ENCODE measurements at regions not wholly inside any gene's neighbourhood (a gene's known extent, or its start where the extent isn't known, plus 50 kb on each side); places are given as distances from the start of the nearest gene placed in this dataset.

GRCh38 chr12:76259660-76260389 lies 88.4 kb downstream of the BBS10 start:
- TF ChIP-seq CTCF (IDR thresholded peaks at IDR 0.05), result no peak
- Histone ChIP-seq H3K27me3 (ENCODE audit: insufficient read depth in 3 of 3, low read length in 2 of 3) (no peaks in the 10 kb centered on the region), H3K4me1 (peaks cover 11% of the 10 kb centered on the region), H3K9me3 (no peaks in the 10 kb centered on the region), H3K27ac (peak overlapping the region; percentile 38), H3K4me3 (peak overlapping the region; percentile 17), H3K36me3 (ENCODE audit: insufficient read depth in 1 of 2, low read depth in 1 of 2) (no peaks in the 10 kb centered on the region)
- intact Hi-C loops (cut with DNase I), result no loop called here
- 30 to 44% (median 36%) methylated on average over 4 of the region's 4 CpGs for whole genome bisulfite sequencing, 3 donors
- DNase-seq, result no peak
- ATAC-seq, result peak; percentile 70 to 81 (median 77)

GRCh38 chr12:76259106-76259505 lies 89.1 kb downstream of the BBS10 start:
- H3K27me3 ChIP-seq (ENCODE audit: insufficient read depth in 3 of 3, low read length in 2 of 3), result no peaks in the 10 kb centered on the region
- peaks cover 11% of the 10 kb centered on the region for H3K4me1 ChIP-seq
- WGBS, 3 donors, result 78 to 85% (median 83%) methylated on average over 1 of the region's 1 CpG
- H3K36me3 ChIP-seq (ENCODE audit: insufficient read depth in 1 of 2, low read depth in 1 of 2), result no peaks in the 10 kb centered on the region
- ATAC-seq (peak in 1 of 4 donors; percentile 20), DNase-seq (no peak)
- peak overlapping the region; percentile 38 for H3K27ac ChIP-seq
- no peaks in the 10 kb centered on the region for H3K9me3 ChIP-seq
- H3K4me3 ChIP-seq, result no peak overlapping the region
- intact Hi-C loops (cut with DNase I), result no loop called here
- TF ChIP-seq CTCF (IDR thresholded peaks at IDR 0.05), result no peak

- no peaks in the 10 kb centered on the region for H3K36me3 ChIP-seq (ENCODE audit: insufficient read depth in 1 of 2, low read depth in 1 of 2)
- WGBS, 3 donors, result 80 to 91% (median 86%) methylated on average over 1 of the region's 1 CpG
- ATAC-seq (no peak), DNase-seq (no peak)
- no peaks in the 10 kb centered on the region for H3K27me3 ChIP-seq (ENCODE audit: insufficient read depth in 3 of 3, low read length in 2 of 3)
- intact Hi-C loops (cut with DNase I), result no loop called here
- H3K27ac ChIP-seq, result no peak overlapping the region
- TF ChIP-seq CTCF (IDR thresholded peaks at IDR 0.05), result no peak
- no peak overlapping the region for H3K4me3 ChIP-seq
- H3K9me3 ChIP-seq, result no peaks in the 10 kb centered on the region
- H3K4me1 ChIP-seq, result peaks cover 11% of the 10 kb centered on the region
These were observed 91.3 kb downstream of the BBS10 start for GRCh38 chr12:76256904-76257303.

GRCh38 chr12:76256321-76256720 lies 91.9 kb downstream of the BBS10 start:
- Histone ChIP-seq H3K4me3 (no peak overlapping the region), H3K36me3 (ENCODE audit: insufficient read depth in 1 of 2, low read depth in 1 of 2) (no peaks in the 10 kb centered on the region), H3K27ac (no peak overlapping the region), H3K9me3 (no peaks in the 10 kb centered on the region), H3K27me3 (ENCODE audit: insufficient read depth in 3 of 3, low read length in 2 of 3) (no peaks in the 10 kb centered on the region), H3K4me1 (peaks cover 11% of the 10 kb centered on the region)
- 87 to 97% (median 95%) methylated on average over 2 of the region's 2 CpGs for WGBS, 3 donors
- no peak for DNase-seq
- ATAC-seq, result no peak
- no peak for TF ChIP-seq CTCF (IDR thresholded peaks at IDR 0.05)
- intact Hi-C loops (cut with DNase I), result no loop called here

GRCh38 chr12:76255692-76256091 lies 92.5 kb downstream of the BBS10 start:
- intact Hi-C loops (cut with DNase I), result no loop called here
- WGBS, 3 donors, result 57 to 83% (median 60%) methylated on average over 2 of the region's 2 CpGs
- no peak for DNase-seq
- no peak overlapping the region for H3K4me3 ChIP-seq
- H3K27me3 ChIP-seq (ENCODE audit: insufficient read depth in 3 of 3, low read length in 2 of 3), result no peaks in the 10 kb centered on the region
- H3K36me3 ChIP-seq (ENCODE audit: insufficient read depth in 1 of 2, low read depth in 1 of 2), result no peaks in the 10 kb centered on the region
- no peak overlapping the region for H3K27ac ChIP-seq
- peaks cover 11% of the 10 kb centered on the region for H3K4me1 ChIP-seq
- no peak for TF ChIP-seq CTCF (IDR thresholded peaks at IDR 0.05)
- no peaks in the 10 kb centered on the region for H3K9me3 ChIP-seq
- peak in 2 of 4 donors; percentile 3 to 22 for ATAC-seq

Data from psoas muscle (tissue), 7 donors.